ENCODE measurements at regions not wholly inside any gene's neighbourhood (a gene's known extent, or its start where the extent isn't known, plus 50 kb on each side); places are given as distances from the start of the nearest gene placed in this dataset.

GRCh38 chr10:53422223-53422888 is 649.8 kb upstream of the MBL2 start:
- Histone ChIP-seq H3K36me3 (ENCODE audit: control insufficient read depth in 1 of 2, insufficient read depth in 2 of 2, low read length in 2 of 2) (no peaks in the 10 kb centered on the region), H3K4me1 (ENCODE audit: control insufficient read depth in 1 of 2, insufficient read depth in 2 of 2, low read length in 2 of 2) (no peaks in the 10 kb centered on the region), H3K4me3 (ENCODE audit: low read depth in 1 of 2, low read length in 2 of 2) (no peak overlapping the region), H3K27me3 (ENCODE audit: control insufficient read depth in 1 of 2, insufficient read depth in 2 of 2, low read length in 2 of 2) (no peaks in the 10 kb centered on the region), H3K9me3 (ENCODE audit: control insufficient read depth in 1 of 2, low read length in 2 of 2) (no peaks in the 10 kb centered on the region), H3K27ac (ENCODE audit: low read depth, low read length) (no peak overlapping the region), H3K9ac (ENCODE audit: low read depth in 1 of 2, low read length in 2 of 2) (no peak overlapping the region)

GRCh38 chr10:53412651-53413050 is 640.1 kb upstream of the MBL2 start:
- no peaks in the 10 kb centered on the region for H3K27me3 ChIP-seq (ENCODE audit: control insufficient read depth in 1 of 2, insufficient read depth in 2 of 2, low read length in 2 of 2)
- H3K9ac ChIP-seq (ENCODE audit: low read depth in 1 of 2, low read length in 2 of 2): no peak overlapping the region
- no peaks in the 10 kb centered on the region for H3K36me3 ChIP-seq (ENCODE audit: control insufficient read depth in 1 of 2, insufficient read depth in 2 of 2, low read length in 2 of 2)
- H3K27ac ChIP-seq (ENCODE audit: low read depth, low read length): no peak overlapping the region
- H3K4me1 ChIP-seq (ENCODE audit: control insufficient read depth in 1 of 2, insufficient read depth in 2 of 2, low read length in 2 of 2): no peaks in the 10 kb centered on the region
- H3K9me3 ChIP-seq (ENCODE audit: control insufficient read depth in 1 of 2, low read length in 2 of 2): no peaks in the 10 kb centered on the region
- no peak overlapping the region for H3K4me3 ChIP-seq (ENCODE audit: low read depth in 1 of 2, low read length in 2 of 2)

GRCh38 chr10:53406532-53406931 is 633.9 kb upstream of the MBL2 start:
- Histone ChIP-seq H3K4me1 (ENCODE audit: control insufficient read depth in 1 of 2, insufficient read depth in 2 of 2, low read length in 2 of 2) (peaks cover 0 to 3% of the 10 kb centered on the region in 2 donors), H3K36me3 (ENCODE audit: control insufficient read depth in 1 of 2, insufficient read depth in 2 of 2, low read length in 2 of 2) (no peaks in the 10 kb centered on the region), H3K27me3 (ENCODE audit: control insufficient read depth in 1 of 2, insufficient read depth in 2 of 2, low read length in 2 of 2) (no peaks in the 10 kb centered on the region), H3K9ac (ENCODE audit: low read depth in 1 of 2, low read length in 2 of 2) (no peak overlapping the region), H3K4me3 (ENCODE audit: low read depth in 1 of 2, low read length in 2 of 2) (no peak overlapping the region), H3K9me3 (ENCODE audit: control insufficient read depth in 1 of 2, low read length in 2 of 2) (no peaks in the 10 kb centered on the region), H3K27ac (ENCODE audit: low read depth, low read length) (no peak overlapping the region)

GRCh38 chr10:53403688-53404087 is 631.1 kb upstream of the MBL2 start:
- Histone ChIP-seq H3K9ac (ENCODE audit: low read depth in 1 of 2, low read length in 2 of 2) (no peak overlapping the region), H3K4me1 (ENCODE audit: control insufficient read depth in 1 of 2, insufficient read depth in 2 of 2, low read length in 2 of 2) (peaks cover 0 to 3% of the 10 kb centered on the region in 2 donors), H3K36me3 (ENCODE audit: control insufficient read depth in 1 of 2, insufficient read depth in 2 of 2, low read length in 2 of 2) (no peaks in the 10 kb centered on the region), H3K4me3 (ENCODE audit: low read depth in 1 of 2, low read length in 2 of 2) (no peak overlapping the region), H3K27ac (ENCODE audit: low read depth, low read length) (no peak overlapping the region), H3K9me3 (ENCODE audit: control insufficient read depth in 1 of 2, low read length in 2 of 2) (no peaks in the 10 kb centered on the region), H3K27me3 (ENCODE audit: control insufficient read depth in 1 of 2, insufficient read depth in 2 of 2, low read length in 2 of 2) (no peaks in the 10 kb centered on the region)

- no peaks in the 10 kb centered on the region for H3K36me3 ChIP-seq (ENCODE audit: control insufficient read depth in 1 of 2, insufficient read depth in 2 of 2, low read length in 2 of 2)
- peaks cover 0 to 3% of the 10 kb centered on the region in 2 donors for H3K4me1 ChIP-seq (ENCODE audit: control insufficient read depth in 1 of 2, insufficient read depth in 2 of 2, low read length in 2 of 2)
- no peaks in the 10 kb centered on the region for H3K9me3 ChIP-seq (ENCODE audit: control insufficient read depth in 1 of 2, low read length in 2 of 2)
- no peak overlapping the region for H3K9ac ChIP-seq (ENCODE audit: low read depth in 1 of 2, low read length in 2 of 2)
- no peak overlapping the region for H3K4me3 ChIP-seq (ENCODE audit: low read depth in 1 of 2, low read length in 2 of 2)
- H3K27ac ChIP-seq (ENCODE audit: low read depth, low read length): no peak overlapping the region
- no peaks in the 10 kb centered on the region for H3K27me3 ChIP-seq (ENCODE audit: control insufficient read depth in 1 of 2, insufficient read depth in 2 of 2, low read length in 2 of 2)
Measured at GRCh38 chr10:53402594-53402993, 630.0 kb upstream of the MBL2 start.

GRCh38 chr10:53401536-53401935 is 629.0 kb upstream of the MBL2 start:
- H3K4me1 ChIP-seq (ENCODE audit: control insufficient read depth in 1 of 2, insufficient read depth in 2 of 2, low read length in 2 of 2): peaks cover 0 to 3% of the 10 kb centered on the region in 2 donors
- no peaks in the 10 kb centered on the region for H3K27me3 ChIP-seq (ENCODE audit: control insufficient read depth in 1 of 2, insufficient read depth in 2 of 2, low read length in 2 of 2)
- H3K4me3 ChIP-seq (ENCODE audit: low read depth in 1 of 2, low read length in 2 of 2): no peak overlapping the region
- H3K9ac ChIP-seq (ENCODE audit: low read depth in 1 of 2, low read length in 2 of 2): no peak overlapping the region
- H3K9me3 ChIP-seq (ENCODE audit: control insufficient read depth in 1 of 2, low read length in 2 of 2): no peaks in the 10 kb centered on the region
- no peaks in the 10 kb centered on the region for H3K36me3 ChIP-seq (ENCODE audit: control insufficient read depth in 1 of 2, insufficient read depth in 2 of 2, low read length in 2 of 2)
- H3K27ac ChIP-seq (ENCODE audit: low read depth, low read length): no peak overlapping the region

- H3K27me3 ChIP-seq (ENCODE audit: control insufficient read depth in 1 of 2, insufficient read depth in 2 of 2, low read length in 2 of 2): no peaks in the 10 kb centered on the region
- no peak overlapping the region for H3K4me3 ChIP-seq (ENCODE audit: low read depth in 1 of 2, low read length in 2 of 2)
- no peak overlapping the region for H3K27ac ChIP-seq (ENCODE audit: low read depth, low read length)
- no peaks in the 10 kb centered on the region for H3K4me1 ChIP-seq (ENCODE audit: control insufficient read depth in 1 of 2, insufficient read depth in 2 of 2, low read length in 2 of 2)
- peaks cover 10 to 16% of the 10 kb centered on the region in 2 donors for H3K9me3 ChIP-seq (ENCODE audit: control insufficient read depth in 1 of 2, low read length in 2 of 2)
- H3K9ac ChIP-seq (ENCODE audit: low read depth in 1 of 2, low read length in 2 of 2): no peak overlapping the region
- no peaks in the 10 kb centered on the region for H3K36me3 ChIP-seq (ENCODE audit: control insufficient read depth in 1 of 2, insufficient read depth in 2 of 2, low read length in 2 of 2)
Measured at GRCh38 chr10:53396876-53397275, 624.3 kb upstream of the MBL2 start.

- no peaks in the 10 kb centered on the region for H3K27me3 ChIP-seq (ENCODE audit: control insufficient read depth in 1 of 2, insufficient read depth in 2 of 2, low read length in 2 of 2)
- H3K9ac ChIP-seq (ENCODE audit: low read depth in 1 of 2, low read length in 2 of 2): no peak overlapping the region
- H3K36me3 ChIP-seq (ENCODE audit: control insufficient read depth in 1 of 2, insufficient read depth in 2 of 2, low read length in 2 of 2): no peaks in the 10 kb centered on the region
- H3K27ac ChIP-seq (ENCODE audit: low read depth, low read length): no peak overlapping the region
- H3K4me1 ChIP-seq (ENCODE audit: control insufficient read depth in 1 of 2, insufficient read depth in 2 of 2, low read length in 2 of 2): no peaks in the 10 kb centered on the region
- H3K9me3 ChIP-seq (ENCODE audit: control insufficient read depth in 1 of 2, low read length in 2 of 2): peaks cover 10 to 16% of the 10 kb centered on the region in 2 donors
- H3K4me3 ChIP-seq (ENCODE audit: low read depth in 1 of 2, low read length in 2 of 2): no peak overlapping the region
Measured at GRCh38 chr10:53395449-53395848, 622.9 kb upstream of the MBL2 start.

- Histone ChIP-seq H3K4me1 (ENCODE audit: control insufficient read depth in 1 of 2, insufficient read depth in 2 of 2, low read length in 2 of 2) (no peaks in the 10 kb centered on the region), H3K27me3 (ENCODE audit: control insufficient read depth in 1 of 2, insufficient read depth in 2 of 2, low read length in 2 of 2) (no peaks in the 10 kb centered on the region), H3K9ac (ENCODE audit: low read depth in 1 of 2, low read length in 2 of 2) (no peak overlapping the region), H3K36me3 (ENCODE audit: control insufficient read depth in 1 of 2, insufficient read depth in 2 of 2, low read length in 2 of 2) (no peaks in the 10 kb centered on the region), H3K4me3 (ENCODE audit: low read depth in 1 of 2, low read length in 2 of 2) (no peak overlapping the region), H3K9me3 (ENCODE audit: control insufficient read depth in 1 of 2, low read length in 2 of 2) (no peaks in the 10 kb centered on the region), H3K27ac (ENCODE audit: low read depth, low read length) (no peak overlapping the region)
Measured at GRCh38 chr10:53387562-53387961, 615.0 kb upstream of the MBL2 start.

GRCh38 chr10:53382543-53382942 is 610.0 kb upstream of the MBL2 start:
- H3K4me3 ChIP-seq (ENCODE audit: low read depth in 1 of 2, low read length in 2 of 2): no peak overlapping the region
- no peaks in the 10 kb centered on the region for H3K27me3 ChIP-seq (ENCODE audit: control insufficient read depth in 1 of 2, insufficient read depth in 2 of 2, low read length in 2 of 2)
- no peak overlapping the region for H3K9ac ChIP-seq (ENCODE audit: low read depth in 1 of 2, low read length in 2 of 2)

GRCh38 chr10:53379956-53380355 is 607.4 kb upstream of the MBL2 start:
- no peak overlapping the region for H3K9ac ChIP-seq (ENCODE audit: low read depth in 1 of 2, low read length in 2 of 2)
- no peaks in the 10 kb centered on the region for H3K36me3 ChIP-seq (ENCODE audit: control insufficient read depth in 1 of 2, insufficient read depth in 2 of 2, low read length in 2 of 2)
- no peak overlapping the region for H3K27ac ChIP-seq (ENCODE audit: low read depth, low read length)
- no peaks in the 10 kb centered on the region for H3K9me3 ChIP-seq (ENCODE audit: control insufficient read depth in 1 of 2, low read length in 2 of 2)
- H3K4me3 ChIP-seq (ENCODE audit: low read depth in 1 of 2, low read length in 2 of 2): no peak overlapping the region
- no peaks in the 10 kb centered on the region for H3K4me1 ChIP-seq (ENCODE audit: control insufficient read depth in 1 of 2, insufficient read depth in 2 of 2, low read length in 2 of 2)
- H3K27me3 ChIP-seq (ENCODE audit: control insufficient read depth in 1 of 2, insufficient read depth in 2 of 2, low read length in 2 of 2): no peaks in the 10 kb centered on the region

More at GRCh38 chr10:53382543-53382942, 610.0 kb upstream of the MBL2 start:
- Histone ChIP-seq H3K9me3 (ENCODE audit: control insufficient read depth in 1 of 2, low read length in 2 of 2) (no peaks in the 10 kb centered on the region), H3K36me3 (ENCODE audit: control insufficient read depth in 1 of 2, insufficient read depth in 2 of 2, low read length in 2 of 2) (no peaks in the 10 kb centered on the region), H3K4me1 (ENCODE audit: control insufficient read depth in 1 of 2, insufficient read depth in 2 of 2, low read length in 2 of 2) (no peaks in the 10 kb centered on the region), H3K27ac (ENCODE audit: low read depth, low read length) (no peak overlapping the region)

All from duodenal mucosa (tissue), 2 donors.